Mammary epithelial cell (primary cell): ENCODE measurements at regions not wholly inside any gene's neighbourhood (a gene's known extent, or its start where the extent isn't known, plus 50 kb on each side); places are given as distances from the start of the nearest gene placed in this dataset.

Experiments used
- CTCF ChIP-seq, 2 donors: IDR thresholded peaks in 1 of 2; conservative IDR thresholded peaks in 1 of 2; 2 replicates each; pipeline ENCODE4 v1.5.1; 2011 to 2012; ENCODE audit warnings: inconsistent platforms in 2 of 2, low read length in 2 of 2, mild to moderate bottlenecking in 2 of 2, control low read depth in 1 of 2, low read depth in 1 of 2; ENCODE audit not compliant: insufficient read depth in 1 of 2; ENCODE audit errors: extremely low read depth in 1 of 2
- EZH2 ChIP-seq: IDR thresholded peaks from 2 replicates; pipeline ENCODE4 v1.6.1; 2012; ENCODE audit warnings: low read length, inconsistent platforms, borderline replicate concordance

- TF ChIP-seq CTCF (conservative IDR thresholded peaks at IDR 0.05 in 1 of 2, IDR thresholded peaks at IDR 0.05 in 1 of 2; ENCODE audit: extremely low read depth in 1 of 2, insufficient read depth in 1 of 2, low read depth in 1 of 2, low read length in 2 of 2) (no peak), EZH2 (no peak)
Observed at GRCh38 chr13:40469581-40470310, 196.7 kb downstream of the FOXO1 start.
